Prostate gland (tissue), 2 donors: ENCODE measurements at regions not wholly inside any gene's neighbourhood (a gene's known extent, or its start where the extent isn't known, plus 50 kb on each side); places are given as distances from the start of the nearest gene placed in this dataset.

Experiments used
- DNase-seq: peaks from one replicate; pipeline ENCODE4 v3.0.0-alpha.2; 2019; ENCODE audit warnings: low spot score
- H3K27ac ChIP-seq, 2 donors: fragments of 200-600 bp; sonication (generic); 2 replicates each; pipeline ENCODE4 v1.5.1; 2017 to 2019
- H3K27me3 ChIP-seq: fragments of 200-600 bp; sonication (generic); replicated peaks from 2 replicates; pipeline ENCODE4 v1.5.1; 2019; ENCODE audit not compliant: insufficient read depth
- H3K36me3 ChIP-seq, 2 donors: fragments of 200-600 bp; sonication (generic); 1 replicate in 1 of 2; 2 replicates in 1 of 2; pipeline versions ENCODE4 v1.5.1 to v1.8.1; 2017 to 2019
- H3K4me1 ChIP-seq: fragments of 200-600 bp; sonication (generic); replicated peaks from 2 replicates; pipeline ENCODE4 v1.5.1; 2019
- H3K4me3 ChIP-seq, 2 donors: fragments of 200-600 bp; sonication (generic); 2 replicates each; pipeline ENCODE4 v1.5.1; 2017 to 2019
- H3K9me3 ChIP-seq: fragments of 200-600 bp; sonication (generic); 2 replicates; pipeline ENCODE4 v1.5.1; 2017
- CTCF ChIP-seq, 4 experiments: fragments of 200-600 bp in 2 of 4; fragments of 450-650 bp in 2 of 4; sonication (generic) in 2 of 4; IDR thresholded peaks; 1 replicate in 3 of 4; 2 replicates in 1 of 4; pipeline ENCODE4 v1.5.1; 2016 to 2019; ENCODE audit warnings: antibody characterized with exemption in 4 of 4, mild to moderate bottlenecking in 2 of 4, moderate library complexity in 2 of 4
- POLR2A ChIP-seq: fragments of 450-650 bp; IDR thresholded peaks from one replicate; pipeline ENCODE4 v1.6.1; 2016; ENCODE audit warnings: antibody characterized with exemption, mild to moderate bottlenecking
- POLR2AphosphoS5 ChIP-seq: sonication (generic); formaldehyde crosslinking; IDR thresholded peaks from one replicate; pipeline ENCODE4 v1.6.1; 2017; ENCODE audit warnings: antibody characterized with exemption
- whole genome bisulfite sequencing: methylation state at CpG from one replicate; pipeline ENCODE4 v1.1.5; 2018; 5-methylcytosine and 5-hydroxymethylcytosine counted together
- intact Hi-C: fragments of 100-400 bp; cut with DNase I; formaldehyde crosslinking; loops from one replicate; pipeline ENCODE4 v1.14.2; 2022

GRCh38 chr2:145068509-145068908 lies 548.6 kb upstream of the ZEB2 start:
- H3K4me3 ChIP-seq: no peak overlapping the region
- 92% methylated on average over 2 of the region's 2 CpGs for WGBS
- intact Hi-C loops: no loop called here
- H3K27me3 ChIP-seq: no peaks in the 10 kb centered on the region
- no peak for TF ChIP-seq POLR2A
- TF ChIP-seq CTCF (IDR thresholded peaks at IDR 0.05): no peak
- no peak for TF ChIP-seq POLR2AphosphoS5
- H3K4me1 ChIP-seq: no peaks in the 10 kb centered on the region
- H3K27ac ChIP-seq: no peak overlapping the region
- DNase-seq: no peak
- no peaks in the 10 kb centered on the region for H3K36me3 ChIP-seq
- no peaks in the 10 kb centered on the region for H3K9me3 ChIP-seq

GRCh38 chr2:145067549-145068030 lies 547.7 kb upstream of the ZEB2 start:
- no peaks in the 10 kb centered on the region for H3K4me1 ChIP-seq
- no peak for DNase-seq
- no peaks in the 10 kb centered on the region for H3K9me3 ChIP-seq
- 81% methylated on average over 6 of the region's 6 CpGs for WGBS
- H3K4me3 ChIP-seq: no peak overlapping the region
- no peaks in the 10 kb centered on the region for H3K27me3 ChIP-seq
- H3K36me3 ChIP-seq: no peaks in the 10 kb centered on the region
- TF ChIP-seq POLR2AphosphoS5: no peak
- no peak for TF ChIP-seq POLR2A
- TF ChIP-seq CTCF (IDR thresholded peaks at IDR 0.05): no peak
- H3K27ac ChIP-seq: no peak overlapping the region
- intact Hi-C loops: no loop called here

DNA sequence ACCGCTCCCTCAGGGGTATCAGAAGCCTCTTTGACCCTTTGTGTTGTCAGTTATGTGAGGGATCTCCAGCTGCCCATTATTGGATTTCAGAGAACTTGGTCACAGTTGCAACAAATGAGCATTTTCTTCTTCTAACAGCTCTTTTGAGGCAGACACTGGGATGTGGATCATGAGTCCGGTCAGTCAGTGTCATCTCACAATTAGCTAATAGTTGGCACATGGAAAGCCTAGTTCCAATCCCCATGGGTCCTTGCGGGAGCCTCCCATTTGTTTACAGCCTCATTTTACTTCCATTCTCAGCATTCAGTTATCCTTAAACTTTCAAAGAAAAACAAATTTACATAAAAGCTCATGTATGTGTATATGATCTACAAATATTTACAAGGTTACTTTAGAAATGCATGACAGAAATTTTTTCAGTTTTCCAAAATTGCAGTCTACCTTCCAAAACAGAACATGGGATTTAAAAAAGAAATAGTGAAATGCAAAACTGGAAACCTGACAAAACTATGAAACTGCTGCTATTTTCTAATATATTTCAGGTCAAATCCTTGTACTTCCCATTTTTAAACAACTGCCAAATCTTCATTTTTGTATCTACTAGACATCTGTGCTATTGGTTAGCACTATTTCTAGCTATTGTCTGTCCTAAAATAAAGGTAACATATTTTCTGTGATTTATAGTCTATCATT lies 547.1 kb upstream of the ZEB2 start:
- no peak for DNase-seq
- no peaks in the 10 kb centered on the region for H3K36me3 ChIP-seq
- TF ChIP-seq POLR2AphosphoS5 (no peak), CTCF (IDR thresholded peaks at IDR 0.05) (no peak), POLR2A (no peak)
- no peak overlapping the region for H3K27ac ChIP-seq
- no peaks in the 10 kb centered on the region for H3K9me3 ChIP-seq
- H3K27me3 ChIP-seq: no peaks in the 10 kb centered on the region
- WGBS: 76% methylated on average over 3 of the region's 3 CpGs
- H3K4me1 ChIP-seq: no peaks in the 10 kb centered on the region
- H3K4me3 ChIP-seq: no peak overlapping the region
- intact Hi-C loops: no loop called here

GRCh38 chr2:145066151-145066661 lies 546.3 kb upstream of the ZEB2 start:
- Histone ChIP-seq H3K27me3 (no peaks in the 10 kb centered on the region), H3K4me3 (no peak overlapping the region), H3K4me1 (no peaks in the 10 kb centered on the region), H3K9me3 (no peaks in the 10 kb centered on the region), H3K27ac (no peak overlapping the region), H3K36me3 (no peaks in the 10 kb centered on the region)
- no peak for DNase-seq
- intact Hi-C loops: no loop called here
- 64% methylated on average over 4 of the region's 4 CpGs for WGBS
- TF ChIP-seq POLR2A (no peak), POLR2AphosphoS5 (no peak), CTCF (IDR thresholded peaks at IDR 0.05) (no peak)

DNA sequence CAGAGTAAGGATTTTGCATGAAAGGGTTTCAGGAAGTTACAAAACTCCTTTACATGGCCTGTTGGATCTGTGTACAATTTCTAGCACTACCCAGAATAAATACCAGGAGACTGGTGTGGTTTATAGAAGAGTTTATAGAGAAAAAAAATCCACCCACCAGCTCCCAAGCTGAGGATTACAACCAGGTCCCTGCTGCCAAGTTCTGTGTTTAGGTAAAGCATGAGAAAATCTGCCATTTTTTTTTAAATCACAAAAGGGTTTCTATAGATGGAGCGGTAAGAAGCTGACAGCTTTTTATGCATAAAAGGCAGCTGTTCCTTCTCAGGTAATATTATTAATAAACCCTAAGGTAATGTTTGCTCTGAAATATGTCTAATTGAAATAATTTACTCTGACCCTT lies 545.4 kb upstream of the ZEB2 start:
- intact Hi-C loops: no loop called here
- Histone ChIP-seq H3K27ac (no peak overlapping the region), H3K9me3 (no peaks in the 10 kb centered on the region), H3K4me3 (no peak overlapping the region), H3K36me3 (no peaks in the 10 kb centered on the region), H3K27me3 (no peaks in the 10 kb centered on the region), H3K4me1 (no peaks in the 10 kb centered on the region)
- no peak for DNase-seq
- WGBS: 50% methylated on average over 1 of the region's 1 CpG
- no peak for TF ChIP-seq CTCF (IDR thresholded peaks at IDR 0.05)
- no peak for TF ChIP-seq POLR2AphosphoS5
- TF ChIP-seq POLR2A: no peak
